H1 (cell line): ENCODE measurements at regions not wholly inside any gene's neighbourhood (a gene's known extent, or its start where the extent isn't known, plus 50 kb on each side); places are given as distances from the start of the nearest gene placed in this dataset.

Source experiments
- CTCF ChIA-PET: fragments of 300-600 bp; sonication (Branson Sonifier 250); formaldehyde crosslinking; loops from one replicate; lab custom pipeline; 2021; ENCODE audit not compliant: partially characterized antibody; lab: Charles Lee
- POLR2A ChIA-PET: fragments of 300-600 bp; sonication (Branson Sonifier 250); formaldehyde crosslinking; loops from one replicate; lab custom pipeline; 2021; ENCODE audit warnings: inconsistent platforms; ENCODE audit not compliant: partially characterized antibody; lab: Charles Lee
- DNase-seq, 2 experiments: peaks; one replicate each; pipeline versions ENCODE4 v3.0.0 to v3.0.0-alpha.2; 2010 to 2022; ENCODE audit warnings: low spot score in 2 of 2, low read depth in 1 of 2, mixed read lengths in 1 of 2
- FAIRE-seq: peaks from 2 replicates; lab custom pipeline; 2011; peaks lifted over from hg19 to GRCh38; lab: Jason Lieb, UNC
- H2AFZ ChIP-seq: 2 replicates; pipeline ENCODE4 v1.8.1; 2012; ENCODE audit warnings: low read length, inconsistent platforms
- H2AK5ac ChIP-seq: 2 replicates; pipeline ENCODE4 v1.6.1; 2013; ENCODE audit warnings: low read depth, low read length
- H2BK120ac ChIP-seq: replicated peaks from 2 replicates; pipeline ENCODE3; 2013; ENCODE audit warnings: low read depth, low read length, inconsistent platforms
- H2BK12ac ChIP-seq: 2 replicates; pipeline ENCODE4 v1.6.1; 2013; ENCODE audit warnings: low read depth, low read length
- H2BK15ac ChIP-seq: 2 replicates; pipeline ENCODE4 v1.6.1; 2013; ENCODE audit warnings: low read length
- H2BK20ac ChIP-seq: 2 replicates; pipeline ENCODE4 v1.6.1; 2013; ENCODE audit warnings: low read length
- H2BK5ac ChIP-seq: 2 replicates; pipeline ENCODE4 v1.6.1; 2013; ENCODE audit warnings: low read depth, low read length
- H3K14ac ChIP-seq: 2 replicates; pipeline ENCODE4 v1.6.1; 2013; ENCODE audit warnings: inconsistent platforms; ENCODE audit not compliant: insufficient read length
- H3K18ac ChIP-seq: 2 replicates; pipeline ENCODE4 v1.6.1; 2013; ENCODE audit warnings: low read length; ENCODE audit errors: extremely low read depth
- H3K23ac ChIP-seq: 2 replicates; pipeline ENCODE4 v1.6.1; 2013; ENCODE audit warnings: inconsistent platforms; ENCODE audit not compliant: insufficient read length
- H3K23me2 ChIP-seq: 2 replicates; pipeline ENCODE4 v1.6.1; 2013; ENCODE audit warnings: low read depth, low read length
- H3K27ac ChIP-seq: 2 replicates; pipeline ENCODE4 v1.6.1; 2011; ENCODE audit warnings: low read depth, low read length, inconsistent platforms
- H3K27me3 ChIP-seq, 4 experiments: replicated peaks in 1 of 4; 1 replicate in 1 of 4; 2 replicates in 3 of 4; pipeline versions ENCODE4 v1.6.1 to v1.8.1; 2011 to 2013; ENCODE audit warnings: low read length in 3 of 4, mild to moderate bottlenecking in 3 of 4, inconsistent platforms in 2 of 4, mixed read lengths in 2 of 4, moderate library complexity in 1 of 4; ENCODE audit not compliant: control insufficient read depth in 3 of 4, insufficient read depth in 3 of 4; ENCODE audit errors: extremely low read depth in 1 of 4
- H3K36me3 ChIP-seq, 4 experiments: 2 replicates each; pipeline versions ENCODE4 v1.6.1 to v1.8.1; 2011 to 2013; ENCODE audit warnings: mild to moderate bottlenecking in 4 of 4, low read length in 3 of 4, moderate library complexity in 2 of 4, control low read depth in 1 of 4, inconsistent platforms in 1 of 4; ENCODE audit not compliant: insufficient read depth in 4 of 4, control insufficient read depth in 2 of 4
- H3K4ac ChIP-seq: replicated peaks from 2 replicates; pipeline ENCODE3; 2013; ENCODE audit warnings: low read length, low read depth, mixed read lengths, inconsistent platforms; ENCODE audit not compliant: insufficient read length
- H3K4me1 ChIP-seq, 4 experiments: replicated peaks in 1 of 4; 1 replicate in 1 of 4; 2 replicates in 3 of 4; pipeline versions ENCODE4 v1.6.1 to v1.8.1; 2011 to 2013; ENCODE audit warnings: low read length in 3 of 4, inconsistent platforms in 2 of 4, mixed read lengths in 1 of 4; ENCODE audit not compliant: insufficient read depth in 4 of 4, control insufficient read depth in 3 of 4
- H3K4me2 ChIP-seq, 2 experiments: 2 replicates each; pipeline versions ENCODE4 v1.6.1 to v1.8.1; 2011 to 2013; ENCODE audit warnings: low read depth in 2 of 2, low read length in 2 of 2, control low read depth in 1 of 2, inconsistent platforms in 1 of 2, mild to moderate bottlenecking in 1 of 2; ENCODE audit not compliant: insufficient read depth in 1 of 2
- H3K4me3 ChIP-seq, 4 experiments: fragments of 200-600, 300-600 bp in 1 of 4; sonication (generic), shearing (Covaris generic), sonication (Bioruptor Twin) in 1 of 4; 2 replicates each; pipeline versions ENCODE4 v1.5.1 to v1.8.1; 2011 to 2016; ENCODE audit warnings: low read length in 4 of 4, low read depth in 3 of 4, control low read depth in 2 of 4, inconsistent platforms in 2 of 4, mild to moderate bottlenecking in 2 of 4, mixed read lengths in 1 of 4, moderate library complexity in 1 of 4; ENCODE audit not compliant: insufficient read depth in 2 of 4; ENCODE audit errors: extremely low read depth in 1 of 4
- H3K56ac ChIP-seq: replicated peaks from 2 replicates; pipeline ENCODE3; 2013; ENCODE audit warnings: low read depth, mild to moderate bottlenecking, mixed read lengths, low read length, inconsistent platforms; ENCODE audit not compliant: insufficient read length
- H3K79me1 ChIP-seq: 2 replicates; pipeline ENCODE4 v1.6.1; 2013; ENCODE audit warnings: low read depth, low read length, control low read depth
- H3K79me2 ChIP-seq, 2 experiments: 2 replicates each; pipeline versions ENCODE4 v1.6.1 to v1.8.1; 2012 to 2013; ENCODE audit warnings: low read length in 2 of 2, mild to moderate bottlenecking in 2 of 2, inconsistent platforms in 1 of 2; ENCODE audit not compliant: insufficient read depth in 2 of 2, control insufficient read depth in 1 of 2
- H3K9ac ChIP-seq, 4 experiments: replicated peaks in 1 of 4; 1 replicate in 1 of 4; 2 replicates in 3 of 4; pipeline versions ENCODE4 v1.6.1 to v1.8.1; 2011 to 2013; ENCODE audit warnings: low read depth in 3 of 4, low read length in 3 of 4, control low read depth in 2 of 4, mild to moderate bottlenecking in 2 of 4, moderate library complexity in 2 of 4, inconsistent platforms in 1 of 4; ENCODE audit errors: extremely low read depth in 1 of 4
- H3K9me3 ChIP-seq, 2 experiments: 2 replicates each; pipeline versions ENCODE4 v1.6.1 to v1.8.1; 2012 to 2013; ENCODE audit warnings: mild to moderate bottlenecking in 2 of 2, moderate library complexity in 2 of 2, control low read depth in 1 of 2, inconsistent platforms in 1 of 2, low read depth in 1 of 2, low read length in 1 of 2, mixed read lengths in 1 of 2; ENCODE audit not compliant: insufficient read depth in 2 of 2
- H4K20me1 ChIP-seq, 2 experiments: replicated peaks in 1 of 2; 2 replicates each; pipeline versions ENCODE3 to v1.8.1; 2011 to 2013; ENCODE audit warnings: inconsistent platforms in 2 of 2, low read length in 2 of 2, mild to moderate bottlenecking in 1 of 2; ENCODE audit not compliant: insufficient read depth in 2 of 2, control insufficient read depth in 1 of 2
- H4K5ac ChIP-seq: 2 replicates; pipeline ENCODE4 v1.6.1; 2013; ENCODE audit warnings: low read length, low read depth, mixed read lengths, inconsistent platforms; ENCODE audit not compliant: insufficient read length
- H4K8ac ChIP-seq: 2 replicates; pipeline ENCODE4 v1.8.0; 2013; ENCODE audit warnings: mild to moderate bottlenecking, moderate library complexity, low read length, inconsistent platforms; ENCODE audit not compliant: insufficient read depth; ENCODE audit errors: extremely low read depth
- H4K91ac ChIP-seq: replicated peaks from 2 replicates; pipeline ENCODE3; 2013; ENCODE audit warnings: low read length, mixed read lengths, inconsistent platforms; ENCODE audit not compliant: insufficient read length
- KDM1A ChIP-seq: fragments of 200-600, 300-600 bp; sonication (generic); IDR thresholded peaks from 2 replicates; pipeline ENCODE4 v1.7.1; 2016; ENCODE audit warnings: mild to moderate bottlenecking, low read length, borderline replicate concordance
- RAD21 ChIP-seq, 2 experiments: IDR thresholded peaks in 1 of 2; conservative IDR thresholded peaks in 1 of 2; 2 replicates each; pipeline ENCODE4 v1.6.1; 2011; ENCODE audit warnings: low read depth in 2 of 2, low read length in 2 of 2, improper control_type of control experiment in 1 of 2, inconsistent platforms in 1 of 2, mild to moderate bottlenecking in 1 of 2, moderate library complexity in 1 of 2
- USF2 ChIP-seq: IDR thresholded peaks from 2 replicates; pipeline ENCODE4 v1.6.1; 2011; ENCODE audit warnings: low read length, improper control_type of control experiment
- WGBS, 2 experiments: shearing (Covaris generic) in 1 of 2; methylation state at CpG; one replicate each; pipeline versions ENCODE4 v1.1.6 to v1.1.7; 2013 to 2015; ENCODE audit warnings: low lambda C conversion rate in 2 of 2, mixed read lengths in 2 of 2, inconsistent platforms in 1 of 2, low coverage in 1 of 2, missing lambda C conversion rate in 1 of 2; ENCODE audit not compliant: insufficient replicate concordance in 2 of 2, insufficient coverage in 1 of 2, insufficient read length in 1 of 2; ENCODE audit errors: extremely low coverage in 1 of 2, missing lambda C conversion rate in 1 of 2; 5-methylcytosine and 5-hydroxymethylcytosine counted together

DNA sequence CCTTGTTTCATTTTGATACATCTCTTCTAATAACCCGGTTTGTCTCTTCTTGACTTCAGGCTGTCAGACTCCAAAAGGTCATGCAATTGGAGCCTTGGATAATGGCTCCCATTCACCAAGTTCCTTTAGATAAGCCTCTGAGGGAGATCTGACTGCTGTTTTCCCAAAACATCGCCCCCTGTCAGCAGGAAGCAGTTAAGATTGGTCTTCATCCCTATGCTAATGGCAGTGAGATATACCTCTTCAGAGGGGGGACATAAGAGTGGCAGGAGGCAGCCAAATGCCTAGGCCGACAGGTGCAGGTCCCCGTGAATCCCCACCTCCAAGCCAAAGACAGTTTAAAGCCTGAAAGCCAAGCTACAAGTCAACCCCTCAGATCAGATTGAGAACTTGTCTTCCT lies 144.6 kb downstream of the WDR11 start:
- Histone ChIP-seq H2BK5ac (no peak overlapping the region), H3K4me3 (no peak overlapping the region), H3K79me2 (no peaks in the 10 kb centered on the region), H2BK15ac (no peak overlapping the region), H2BK20ac (no peak overlapping the region), H3K79me1 (no peaks in the 10 kb centered on the region), H4K20me1 (no peaks in the 10 kb centered on the region), H3K9ac (no peak overlapping the region), H3K14ac (no peak overlapping the region), H4K8ac (no peak overlapping the region), H3K27me3 (no peaks in the 10 kb centered on the region; a peak in 2 of 7 replicates), H2AK5ac (no peak overlapping the region), H2BK120ac (no peak overlapping the region), H3K18ac (no peak overlapping the region), H3K36me3 (no peaks in the 10 kb centered on the region), H3K27ac (no peak overlapping the region), H2AFZ (no peak overlapping the region), H2BK12ac (no peak overlapping the region), H4K91ac (no peak overlapping the region), H4K5ac (no peak overlapping the region), H3K4me2 (no peak overlapping the region), H3K4ac (no peak overlapping the region), H3K23me2 (no peaks in the 10 kb centered on the region), H3K23ac (no peak overlapping the region), H3K56ac (no peak overlapping the region), H3K4me1 (peaks cover 0 to 4% (median 0%) of the 10 kb centered on the region in 4 experiments; a peak in 1 of 7 replicates), H3K9me3 (peaks cover 3 to 13% of the 10 kb centered on the region in 2 experiments; a peak in 3 of 4 replicates)
- FAIRE-seq: no peak
- POLR2A ChIA-PET: no interaction called here
- CTCF ChIA-PET: interaction anchor here (0.7 to 1.8 kb wide), 13 partner anchors 8 to 53 kb away, joined by 3 to 6 read pairs (median 4); no protein-coding TSS in a partner anchor
- no peak for DNase-seq
- 86% methylated on average over 4 of the region's 4 CpGs; no CpG with 5 or more reads in 1 of the 2 experiments for WGBS, 2 experiments
- TF ChIP-seq USF2: no peak
- no peak for TF ChIP-seq KDM1A
- peak in 1 of 2 experiments; percentile 31; a peak in 1 of 4 replicates for TF ChIP-seq RAD21 (IDR thresholded peaks at IDR 0.05 in 1 of 2, conservative IDR thresholded peaks at IDR 0.05 in 1 of 2; ENCODE audit: low read depth in 2 of 2, low read length in 2 of 2)
